D721Med (cell line): ENCODE measurements at regions not wholly inside any gene's neighbourhood (a gene's known extent, or its start where the extent isn't known, plus 50 kb on each side); places are given as distances from the start of the nearest gene placed in this dataset.

ENCODE experiments used
- DNase-seq: peaks from one replicate; pipeline ENCODE4 v3.0.0; 2011; ENCODE audit warnings: low spot score; ENCODE audit not compliant: insufficient read length
- FAIRE-seq: peaks from 2 replicates; lab custom pipeline; 2011; peaks lifted over from hg19 to GRCh38; lab: Jason Lieb, UNC
- TF ChIP-seq, protein P1 (sequence below): IDR thresholded peaks from 2 replicates; pipeline ENCODE4 v1.5.1; 2012; ENCODE audit warnings: mild to moderate bottlenecking, control low read depth; ENCODE audit not compliant: insufficient read depth; ENCODE audit errors: missing control alignments

- DNase-seq (no peak), FAIRE-seq (no peak)
- TF ChIP-seq, protein P1, sequence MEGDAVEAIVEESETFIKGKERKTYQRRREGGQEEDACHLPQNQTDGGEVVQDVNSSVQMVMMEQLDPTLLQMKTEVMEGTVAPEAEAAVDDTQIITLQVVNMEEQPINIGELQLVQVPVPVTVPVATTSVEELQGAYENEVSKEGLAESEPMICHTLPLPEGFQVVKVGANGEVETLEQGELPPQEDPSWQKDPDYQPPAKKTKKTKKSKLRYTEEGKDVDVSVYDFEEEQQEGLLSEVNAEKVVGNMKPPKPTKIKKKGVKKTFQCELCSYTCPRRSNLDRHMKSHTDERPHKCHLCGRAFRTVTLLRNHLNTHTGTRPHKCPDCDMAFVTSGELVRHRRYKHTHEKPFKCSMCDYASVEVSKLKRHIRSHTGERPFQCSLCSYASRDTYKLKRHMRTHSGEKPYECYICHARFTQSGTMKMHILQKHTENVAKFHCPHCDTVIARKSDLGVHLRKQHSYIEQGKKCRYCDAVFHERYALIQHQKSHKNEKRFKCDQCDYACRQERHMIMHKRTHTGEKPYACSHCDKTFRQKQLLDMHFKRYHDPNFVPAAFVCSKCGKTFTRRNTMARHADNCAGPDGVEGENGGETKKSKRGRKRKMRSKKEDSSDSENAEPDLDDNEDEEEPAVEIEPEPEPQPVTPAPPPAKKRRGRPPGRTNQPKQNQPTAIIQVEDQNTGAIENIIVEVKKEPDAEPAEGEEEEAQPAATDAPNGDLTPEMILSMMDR, result no peak
These were observed 388.4 kb upstream of the FZD8 start for GRCh38 chr10:36030516-36030915.

GRCh38 chr10:36026656-36027390, 384.7 kb upstream of the FZD8 start:
- DNase-seq (no peak), FAIRE-seq (no peak)
- TF ChIP-seq, protein P1, result no peak

- TF ChIP-seq, protein P1, result no peak
- DNase-seq (no peak), FAIRE-seq (no peak)
These were observed 384.0 kb upstream of the FZD8 start for GRCh38 chr10:36026081-36026480.

DNA sequence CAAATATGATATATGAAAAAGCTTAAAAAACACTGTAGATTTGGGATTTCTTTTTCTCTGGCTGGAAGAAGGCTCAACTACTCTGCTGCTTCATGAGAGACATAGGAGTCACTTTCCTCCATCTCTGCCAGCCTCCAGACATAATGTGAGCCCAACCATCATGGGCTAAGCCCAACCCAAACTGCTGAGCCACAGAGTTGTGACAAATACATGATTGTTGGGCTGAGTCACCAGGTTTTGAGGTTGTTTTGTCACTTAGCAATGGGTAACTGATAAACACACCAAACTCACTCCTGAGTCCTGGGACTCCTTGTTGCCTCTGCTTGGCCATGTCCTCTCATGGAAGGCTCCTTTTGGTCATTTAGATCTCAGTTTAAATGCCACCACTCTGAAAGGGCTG, 381.8 kb upstream of the FZD8 start:
- FAIRE-seq (no peak), DNase-seq (no peak)
- TF ChIP-seq, protein P1, result no peak

GRCh38 chr10:36021096-36021495, 379.0 kb upstream of the FZD8 start:
- no peak for DNase-seq
- no peak for FAIRE-seq
- TF ChIP-seq, protein P1, result no peak

GRCh38 chr10:36019749-36020148, 377.7 kb upstream of the FZD8 start:
- TF ChIP-seq, protein P1, result no peak
- FAIRE-seq (no peak), DNase-seq (no peak)

- FAIRE-seq (no peak), DNase-seq (no peak)
- TF ChIP-seq, protein P1, result no peak
These were observed 376.9 kb upstream of the FZD8 start for GRCh38 chr10:36018996-36019395.
